HG03520 (cell line): ENCODE measurements at regions not wholly inside any gene's neighbourhood (a gene's known extent, or its start where the extent isn't known, plus 50 kb on each side); places are given as distances from the start of the nearest gene placed in this dataset.

Experiments
- ATAC-seq: cut with Tn5 transposase; IDR thresholded peaks from one replicate; pipeline ENCODE4 v1.9.1; 2021; ENCODE audit warnings: mild to moderate bottlenecking, moderate library complexity; ENCODE audit not compliant: unreplicated experiment

DNA sequence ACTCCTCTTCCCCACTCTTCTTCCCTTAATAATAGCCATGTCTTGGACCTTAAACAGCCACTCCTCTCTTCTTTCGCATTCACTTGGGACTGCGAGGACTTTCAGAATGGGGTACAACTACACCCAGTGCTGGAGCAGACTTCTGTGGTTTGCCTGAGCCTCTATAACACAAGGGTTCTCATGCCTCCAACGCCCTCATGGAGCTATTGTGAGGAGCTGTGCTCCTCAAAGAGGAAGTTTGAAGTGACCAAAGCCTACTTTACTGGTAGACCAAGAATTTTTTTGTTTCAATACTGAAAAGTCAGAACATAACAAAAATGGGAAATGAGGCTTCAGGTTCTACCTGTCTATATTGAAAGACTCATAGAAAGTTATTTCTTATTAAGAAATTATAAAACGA, 316.4 kb downstream of the PIK3R1 start:
- ATAC-seq = no peak

GRCh38 chr5:68533051-68533450, 317.5 kb downstream of the PIK3R1 start:
- no peak for ATAC-seq

DNA sequence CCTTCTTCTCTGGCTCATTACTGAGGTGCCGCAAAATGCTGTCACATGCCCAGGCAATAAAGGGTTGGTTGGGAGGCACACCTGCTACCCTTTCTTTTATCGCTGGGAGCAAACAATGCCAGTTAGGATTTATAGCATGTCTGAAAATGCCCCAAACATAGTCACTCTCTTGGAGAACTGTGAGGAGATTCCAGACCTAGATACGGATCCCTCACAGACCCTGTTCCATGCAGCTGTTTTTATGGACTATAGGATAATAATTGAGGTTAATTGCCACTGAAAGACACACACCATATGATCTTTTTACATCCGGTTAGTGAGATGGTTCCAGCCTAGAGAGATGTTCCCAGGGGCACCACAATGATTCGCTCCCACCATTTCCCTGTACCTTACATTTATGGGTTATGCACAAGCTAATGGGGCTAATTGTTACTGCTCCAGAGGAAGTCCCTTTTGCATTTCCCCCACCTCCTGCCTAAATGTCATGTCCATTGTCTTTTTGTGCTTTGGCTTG, 318.1 kb downstream of the PIK3R1 start:
- no peak for ATAC-seq

DNA sequence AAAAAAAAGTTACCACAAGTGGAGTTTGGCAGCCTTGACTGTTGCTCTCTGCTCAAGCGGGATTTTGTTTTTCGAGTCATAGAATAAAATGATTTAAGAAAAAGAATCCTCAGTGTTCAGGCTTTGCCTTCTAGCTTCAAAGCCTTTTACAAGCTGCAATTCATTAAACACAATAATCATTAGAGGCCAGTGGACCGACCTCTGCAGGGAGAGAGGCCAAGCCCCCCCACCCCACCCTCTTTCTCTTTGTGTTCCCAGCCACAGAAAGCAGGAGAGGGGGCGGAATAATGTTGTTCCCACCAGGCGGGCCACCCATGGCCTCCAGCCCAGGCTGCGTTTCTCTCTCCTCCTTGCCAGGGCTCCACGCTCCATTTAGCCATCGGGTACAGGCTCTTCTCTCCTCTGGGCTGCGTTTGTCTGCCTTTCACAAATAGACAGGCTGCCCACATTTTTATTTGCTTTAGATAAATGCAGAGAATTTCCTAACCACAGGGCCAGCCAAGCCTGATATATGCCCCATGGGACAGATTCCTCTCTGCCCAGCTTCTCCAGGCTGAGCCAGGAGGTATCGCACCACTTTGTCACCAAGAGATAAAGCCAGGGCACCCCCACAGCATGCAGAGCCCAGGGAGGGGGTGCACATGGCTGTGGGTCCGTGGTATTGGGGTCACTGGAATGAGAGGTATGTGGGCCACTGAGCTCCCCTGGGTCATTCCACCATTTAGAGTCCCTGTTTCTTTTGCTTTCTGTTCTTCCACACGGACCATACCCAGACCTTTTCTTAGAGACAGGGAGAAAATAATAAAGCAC, 318.8 kb downstream of the PIK3R1 start:
- no peak for ATAC-seq

DNA sequence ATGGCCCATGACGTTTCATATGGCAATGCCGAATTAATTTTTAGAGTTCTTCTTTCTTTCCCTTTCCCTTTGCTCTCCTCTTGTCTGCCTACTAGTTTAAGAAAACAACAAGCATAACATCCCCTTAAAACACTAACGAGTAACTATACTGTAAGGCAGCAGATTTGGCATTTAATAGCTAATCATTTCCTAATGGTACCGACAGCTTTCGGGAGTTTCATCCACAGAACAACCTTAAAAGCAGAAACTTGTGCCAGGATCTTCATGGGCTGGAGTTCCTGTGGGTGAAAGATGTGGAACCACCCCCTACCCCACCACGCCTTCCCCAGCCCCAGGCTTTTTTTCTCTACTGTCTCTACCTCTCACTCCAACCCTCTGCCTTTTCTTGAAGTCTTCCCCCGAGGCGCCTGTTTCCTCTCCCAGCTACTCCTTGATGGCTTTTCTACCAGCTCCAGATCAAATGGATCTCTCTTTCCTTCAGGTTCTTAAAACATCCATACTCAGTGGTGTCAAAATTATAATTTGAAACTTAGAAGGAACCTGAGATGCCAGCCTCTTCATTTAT, 319.5 kb downstream of the PIK3R1 start:
- ATAC-seq = no peak

DNA sequence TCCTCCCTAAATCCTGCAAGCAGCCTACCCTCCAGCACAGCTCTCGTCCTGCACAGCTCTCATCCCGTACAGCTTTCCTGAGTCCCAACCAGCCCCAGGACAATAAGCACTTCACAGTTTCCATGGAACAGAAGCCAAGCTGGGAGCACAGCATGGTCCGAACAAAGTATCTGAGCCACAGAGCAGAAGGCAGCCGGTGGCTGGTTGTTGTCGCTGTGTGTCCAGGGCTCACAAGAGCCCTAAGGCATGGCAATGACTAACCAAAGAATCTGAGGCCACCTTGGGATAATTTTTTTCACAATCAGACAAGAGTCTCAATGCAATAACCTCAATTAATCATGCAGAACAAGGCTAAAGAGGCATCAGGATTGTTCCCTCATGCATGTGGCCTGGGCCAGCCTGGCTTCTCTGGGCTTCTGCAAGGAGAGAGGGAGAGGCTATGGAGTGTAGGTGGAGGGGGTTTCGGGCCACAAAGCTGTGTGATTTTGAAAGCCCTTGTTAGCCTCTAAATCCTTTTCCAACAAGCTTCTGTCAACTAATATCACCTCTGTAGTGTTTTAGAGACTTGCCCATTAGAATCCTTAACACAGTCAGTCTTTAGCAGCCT, 323.4 kb downstream of the PIK3R1 start:
- no peak for ATAC-seq

- no peak for ATAC-seq
Measured at GRCh38 chr5:68540798-68541590, 325.4 kb downstream of the PIK3R1 start.

- no peak for ATAC-seq
Measured at GRCh38 chr5:68542207-68542606, 326.7 kb downstream of the PIK3R1 start.

GRCh38 chr5:68543212-68543611, 327.7 kb downstream of the PIK3R1 start:
- ATAC-seq = no peak

DNA sequence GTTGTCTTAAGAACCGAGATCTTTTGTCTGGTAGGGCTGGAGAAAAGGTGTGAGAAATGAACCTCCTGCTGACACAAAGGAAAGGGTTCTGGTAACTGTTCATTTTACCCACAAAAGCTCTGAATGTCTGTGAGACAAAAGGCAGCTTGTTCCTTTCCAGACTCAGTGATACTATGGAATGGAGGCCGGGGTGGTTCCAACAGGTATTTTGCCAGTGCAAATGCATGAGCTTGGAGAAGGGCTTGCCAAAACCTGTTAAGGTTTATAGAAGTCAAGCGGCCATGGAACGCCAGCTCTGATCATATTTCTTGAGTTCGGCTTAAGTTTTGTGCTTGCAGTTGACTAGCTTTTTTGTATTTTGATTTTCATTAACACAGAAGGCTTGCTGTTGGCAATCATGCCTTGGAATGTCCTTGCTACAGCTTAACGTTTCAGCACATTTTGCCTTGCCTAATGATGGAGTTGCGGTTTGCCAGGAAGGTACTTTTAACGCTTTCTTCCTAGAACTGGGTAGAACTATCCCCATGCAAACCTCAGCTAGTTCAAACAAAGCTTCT, 328.6 kb downstream of the PIK3R1 start:
- ATAC-seq = no peak

- ATAC-seq = no peak
Measured at GRCh38 chr5:68544648-68545552, 329.3 kb downstream of the PIK3R1 start.

- ATAC-seq = no peak
Measured at GRCh38 chr5:68545636-68546295, 330.2 kb downstream of the PIK3R1 start.

DNA sequence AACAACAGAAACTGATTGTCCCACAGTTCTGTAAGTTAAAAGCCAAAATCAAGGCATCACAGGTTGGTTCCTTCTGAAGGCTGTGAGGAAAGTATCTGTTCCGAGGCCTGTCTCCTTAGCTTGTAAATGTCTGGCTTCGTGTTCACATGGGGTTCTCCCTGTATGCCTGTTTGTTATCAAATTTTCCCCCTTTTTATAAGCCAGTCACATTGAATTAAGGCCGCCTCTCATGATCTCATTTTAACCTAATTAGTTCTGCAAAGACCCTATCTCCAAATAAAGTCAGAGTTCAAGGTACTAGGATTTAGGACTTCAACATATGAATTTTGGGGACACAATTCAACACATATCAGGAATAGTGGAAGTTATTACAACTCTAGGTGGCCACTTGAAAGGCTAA, 331.5 kb downstream of the PIK3R1 start:
- ATAC-seq = no peak

DNA sequence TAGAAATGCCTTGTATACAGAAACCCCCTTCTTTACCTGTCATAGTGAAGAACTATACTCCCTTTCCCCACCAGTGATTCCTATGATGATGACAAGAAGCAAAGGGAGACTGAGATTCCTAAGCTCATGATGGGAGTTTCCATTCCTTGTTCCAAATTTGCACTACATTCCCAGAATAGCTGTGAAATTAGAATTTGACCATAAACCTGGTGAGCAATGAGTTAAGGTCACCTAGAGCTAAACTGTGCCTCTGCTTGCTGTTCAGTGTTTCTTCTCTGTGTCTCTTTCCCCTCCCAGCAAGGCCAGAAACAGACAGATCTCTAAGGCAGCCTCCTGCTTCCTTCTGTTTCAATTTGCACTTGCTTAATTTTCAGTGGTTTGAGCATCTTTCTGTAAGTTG, 332.1 kb downstream of the PIK3R1 start:
- no peak for ATAC-seq

DNA sequence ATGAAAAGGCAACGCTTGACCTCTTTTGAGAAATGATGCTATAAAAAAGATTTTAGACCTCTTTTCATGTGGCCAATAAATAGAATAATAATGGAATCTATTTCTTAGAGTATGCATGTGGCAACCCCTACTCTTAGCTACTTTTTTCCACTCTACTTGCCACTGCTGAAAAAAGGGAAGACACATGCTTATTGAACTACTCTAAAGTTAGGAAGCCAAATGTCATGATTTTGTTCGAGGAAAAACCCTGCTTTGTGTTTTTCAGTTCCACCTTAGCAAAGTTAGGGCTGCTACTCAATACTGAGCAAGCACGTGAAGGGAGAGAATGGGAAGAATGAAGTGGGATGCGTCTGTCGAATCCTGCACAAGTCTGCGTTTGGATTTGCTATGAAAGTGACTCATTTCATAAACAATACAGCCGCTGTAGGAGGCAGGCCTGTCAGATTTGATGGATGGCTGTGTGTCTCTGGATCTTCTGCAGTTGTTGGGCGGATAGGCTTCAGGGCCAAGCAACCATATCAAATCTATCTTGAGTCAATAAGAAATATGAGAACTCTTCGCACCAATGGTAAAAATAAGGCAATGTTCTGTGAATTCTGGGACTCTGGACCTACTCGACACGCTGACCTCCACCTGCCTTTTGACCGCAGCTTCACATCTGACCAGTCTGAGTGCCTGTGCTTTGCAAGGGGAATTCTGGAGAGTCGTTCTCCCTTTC, 333.6 kb downstream of the PIK3R1 start:
- no peak for ATAC-seq

- ATAC-seq = no peak
Measured at GRCh38 chr5:68550015-68550414, 334.5 kb downstream of the PIK3R1 start.

DNA sequence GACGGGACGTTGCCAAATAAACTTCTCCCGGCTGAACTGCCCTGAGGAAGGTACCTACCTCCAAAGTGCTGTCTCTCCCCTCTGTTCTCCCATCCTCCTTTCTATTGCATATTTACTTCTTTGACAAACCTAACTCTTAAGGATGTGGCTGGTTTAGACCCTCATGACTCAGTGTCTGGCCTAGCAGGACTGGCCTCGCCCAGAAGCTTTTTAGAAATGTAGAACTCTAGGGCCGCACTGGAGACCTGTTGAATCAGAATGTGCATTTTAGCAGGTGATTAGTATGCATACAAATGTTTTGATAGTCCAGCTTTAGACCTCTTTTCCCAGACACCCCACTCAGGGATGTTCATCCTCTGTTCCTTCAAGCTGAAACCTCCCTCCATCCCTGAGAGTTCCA, 335.9 kb downstream of the PIK3R1 start:
- ATAC-seq = no peak

GRCh38 chr5:68554571-68555279, 339.2 kb downstream of the PIK3R1 start:
- no peak for ATAC-seq
